Activated CD8-positive, alpha-beta memory T cell treated with anti-CD3 and anti-CD28 coated beads for 24 hours (primary cell): ENCODE measurements at regions not wholly inside any gene's neighbourhood (a gene's known extent, or its start where the extent isn't known, plus 50 kb on each side); places are given as distances from the start of the nearest gene placed in this dataset.

ENCODE experiments used
- DNase-seq: peaks from one replicate; pipeline ENCODE4 v3.0.0-alpha.2; 2020

DNA sequence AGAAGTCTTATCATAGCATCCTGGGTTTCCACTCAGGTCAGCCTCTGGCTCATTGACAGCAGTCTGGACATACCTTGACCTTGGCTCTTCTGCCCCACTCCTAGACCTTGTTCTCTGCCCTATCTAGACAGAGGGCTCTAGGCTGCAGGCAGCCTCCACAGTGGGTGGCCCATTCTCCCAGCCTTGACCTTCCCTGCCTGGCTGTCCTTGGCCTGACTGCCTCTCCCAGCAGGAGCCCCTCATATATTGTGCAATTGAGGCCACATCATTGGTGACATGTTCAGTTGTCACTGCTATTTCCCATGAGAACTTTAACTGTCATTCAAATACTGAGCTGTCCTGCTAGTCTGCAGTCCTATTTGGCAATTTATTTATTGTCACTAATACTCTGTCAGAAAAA lies 503.4 kb downstream of the PLXNA4 start:
- DNase-seq = peak; percentile 28

DNA sequence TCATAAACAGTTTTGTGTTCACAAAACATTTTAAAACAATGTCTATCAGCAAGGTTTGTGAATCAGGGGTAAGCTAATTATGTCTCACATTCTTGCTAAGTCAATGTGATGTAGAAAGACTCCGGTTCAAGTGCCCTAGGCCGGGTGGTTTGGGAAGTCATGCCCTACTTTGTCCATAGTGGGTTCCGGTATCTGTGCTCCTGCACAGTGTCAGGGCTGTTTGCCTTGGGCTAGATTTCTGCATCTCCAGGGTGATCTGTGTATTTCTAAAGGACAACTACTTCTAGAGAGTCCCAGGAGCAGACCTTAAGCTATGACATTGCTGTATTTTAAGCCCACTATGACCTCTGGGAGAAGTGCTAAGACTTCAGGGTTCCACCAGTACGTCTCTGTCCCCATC lies 504.1 kb downstream of the PLXNA4 start:
- no peak for DNase-seq

DNA sequence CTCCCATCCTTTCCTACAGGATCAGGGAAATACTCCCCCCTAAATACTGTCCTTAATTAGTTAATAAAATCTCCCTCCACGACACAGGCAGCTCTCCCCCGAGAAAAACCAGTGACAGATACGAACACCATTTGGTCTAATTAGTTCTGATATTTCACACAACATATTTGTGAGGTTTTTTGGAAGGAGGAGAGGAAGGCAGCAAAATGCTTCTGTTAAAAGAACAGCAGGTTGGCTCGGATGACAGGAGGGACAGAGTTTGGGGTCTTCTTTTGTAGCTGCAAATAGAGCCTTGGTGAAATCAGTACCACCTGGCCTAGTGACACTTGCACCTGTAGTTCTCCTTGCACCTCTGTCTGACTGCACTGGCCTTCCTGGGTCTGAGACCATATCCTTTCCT lies 507.0 kb downstream of the PLXNA4 start:
- DNase-seq = no peak

DNA sequence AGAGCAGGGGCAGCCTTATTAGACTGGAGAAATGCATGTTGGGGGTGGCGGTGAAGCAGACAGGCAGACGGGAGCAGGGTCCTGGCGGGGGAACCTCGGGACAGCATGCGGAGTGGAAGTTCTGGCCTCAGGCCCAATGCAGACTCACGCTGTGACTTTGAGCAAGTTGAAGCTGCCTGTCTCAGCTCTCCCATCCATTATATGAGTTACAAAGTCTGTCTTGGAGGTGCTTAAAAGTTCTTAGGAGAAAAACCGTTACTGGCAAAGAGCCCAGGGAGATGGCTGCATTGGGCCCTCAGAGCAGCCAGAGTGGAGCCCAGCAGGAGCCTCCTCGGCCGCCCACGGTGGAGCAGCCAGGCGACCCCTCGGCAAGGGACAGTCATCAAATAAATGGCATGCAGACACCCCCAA lies 509.5 kb downstream of the PLXNA4 start:
- no peak for DNase-seq

DNA sequence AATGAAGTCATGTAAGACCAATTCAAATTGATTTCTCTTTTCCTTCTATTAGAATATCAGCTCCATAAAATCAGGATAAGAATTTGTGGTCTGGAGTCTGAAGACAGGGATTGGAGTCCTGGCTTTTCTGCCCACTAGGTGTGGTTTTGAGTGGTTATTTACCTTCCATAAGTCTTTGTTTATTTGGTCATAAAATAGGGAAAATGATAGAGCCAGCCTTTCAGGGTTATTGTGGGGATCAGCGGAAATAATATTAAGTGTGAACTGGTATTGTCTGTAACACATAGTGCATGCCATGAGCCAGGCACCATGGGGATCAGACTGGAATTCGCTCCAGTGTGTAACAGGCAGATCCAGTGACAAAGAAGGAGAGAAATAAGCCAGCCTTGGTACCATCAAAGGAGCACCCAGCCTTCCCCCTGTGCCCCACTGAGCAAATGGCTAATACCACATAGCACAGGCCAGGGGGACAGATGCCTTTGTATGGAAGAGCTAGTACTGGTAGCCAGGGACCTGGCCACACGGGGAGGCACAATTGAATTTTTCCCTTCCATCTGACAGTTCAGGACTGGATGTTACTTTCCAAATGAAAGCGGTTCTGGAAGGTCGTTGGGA lies 509.7 kb upstream of the PODXL start:
- no peak for DNase-seq

DNA sequence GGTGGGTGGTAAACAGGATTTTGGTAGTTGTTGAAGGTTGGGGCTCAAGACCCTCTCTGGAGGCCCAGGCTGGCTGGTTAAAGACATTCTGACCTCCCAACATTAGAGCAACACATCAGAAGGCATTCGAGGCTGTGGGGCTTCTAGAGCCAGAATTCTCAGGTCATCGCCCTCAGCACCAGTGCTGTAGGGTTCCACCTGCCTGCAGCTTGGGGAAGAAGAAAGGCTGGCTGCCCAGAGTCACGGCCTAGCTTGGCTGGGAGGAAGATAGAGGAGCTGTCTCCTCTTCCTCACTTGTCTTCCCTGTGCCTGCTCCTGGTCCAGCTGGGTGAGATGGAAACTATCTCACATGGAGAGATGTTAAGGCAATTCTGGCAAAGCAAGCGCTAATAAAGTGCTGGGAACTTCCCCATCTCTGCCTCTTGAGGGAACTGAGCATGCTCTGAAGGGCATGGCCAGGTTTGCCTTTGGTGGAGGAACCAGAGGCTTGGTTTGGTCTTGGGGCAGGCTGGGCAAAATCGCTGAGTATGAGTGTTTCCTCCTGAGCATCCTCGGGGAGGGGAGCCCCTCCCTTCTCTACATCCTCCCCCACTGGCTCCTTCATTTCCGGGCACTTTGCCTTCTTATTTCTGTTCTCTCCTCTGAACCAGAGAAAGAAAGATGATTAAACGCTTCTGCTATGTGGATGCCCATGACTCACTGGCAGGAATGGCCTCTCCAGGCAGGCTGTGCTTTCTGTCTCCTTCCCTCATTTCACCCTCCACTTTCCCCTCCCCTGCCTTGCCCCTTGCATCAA lies 509.0 kb upstream of the PODXL start:
- no peak for DNase-seq

DNA sequence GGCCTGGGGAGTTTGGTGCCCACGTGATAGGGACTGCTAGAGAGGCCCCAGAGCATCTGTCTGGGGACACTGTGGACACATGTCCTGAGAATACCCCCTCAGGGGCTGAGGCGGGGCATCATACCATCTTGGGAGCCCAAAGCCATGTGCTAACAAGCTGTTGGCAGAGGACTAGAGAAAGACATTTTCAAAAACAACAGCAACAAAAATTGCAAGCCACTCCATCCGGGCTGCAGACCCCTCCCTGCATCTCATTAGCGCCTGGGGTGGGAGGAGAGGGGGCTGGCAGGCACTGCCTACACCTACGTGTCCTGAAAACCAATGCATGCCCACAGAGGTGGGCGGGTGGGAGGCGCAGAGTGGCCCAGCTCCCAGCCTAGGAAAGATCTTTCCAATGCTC lies 507.4 kb upstream of the PODXL start:
- DNase-seq = no peak

DNA sequence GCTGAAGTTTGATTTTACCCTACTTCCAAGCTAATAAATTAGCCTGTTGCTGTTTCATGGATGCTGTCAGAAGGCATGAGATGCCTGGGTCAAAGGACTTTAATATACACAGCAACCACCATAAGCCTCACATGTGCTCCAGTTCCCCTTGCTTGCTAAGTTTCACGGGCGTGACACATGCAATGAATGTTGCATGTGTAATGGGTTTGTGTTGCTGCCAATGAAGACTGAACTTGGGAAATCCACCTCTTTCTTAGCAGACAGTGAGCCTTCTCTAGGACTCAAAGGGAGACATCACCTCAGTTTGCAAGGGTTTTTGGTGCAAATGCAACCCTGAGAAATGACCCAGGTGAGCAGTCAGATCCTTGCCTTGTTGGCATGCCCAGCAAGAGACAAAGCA lies 505.5 kb upstream of the PODXL start:
- no peak for DNase-seq

DNA sequence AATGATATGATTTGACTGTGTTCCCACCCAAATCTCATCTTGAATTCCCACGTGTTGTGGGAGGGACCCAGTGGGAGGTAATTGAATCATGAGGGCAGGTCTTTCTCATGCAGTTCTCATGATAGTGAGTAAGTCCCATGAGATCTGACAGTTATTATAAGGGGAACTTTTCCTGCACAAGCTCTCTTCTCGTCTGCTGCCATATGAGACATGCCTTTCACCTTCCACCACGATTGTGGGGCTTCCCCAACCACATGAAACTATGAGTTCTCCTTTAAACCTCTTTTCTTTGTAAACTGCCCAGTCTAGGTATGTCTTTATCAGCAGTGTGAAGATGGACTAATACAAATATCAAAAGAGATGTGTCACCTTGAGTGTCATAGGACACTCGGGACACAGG lies 502.7 kb upstream of the PODXL start:
- no peak for DNase-seq

DNA sequence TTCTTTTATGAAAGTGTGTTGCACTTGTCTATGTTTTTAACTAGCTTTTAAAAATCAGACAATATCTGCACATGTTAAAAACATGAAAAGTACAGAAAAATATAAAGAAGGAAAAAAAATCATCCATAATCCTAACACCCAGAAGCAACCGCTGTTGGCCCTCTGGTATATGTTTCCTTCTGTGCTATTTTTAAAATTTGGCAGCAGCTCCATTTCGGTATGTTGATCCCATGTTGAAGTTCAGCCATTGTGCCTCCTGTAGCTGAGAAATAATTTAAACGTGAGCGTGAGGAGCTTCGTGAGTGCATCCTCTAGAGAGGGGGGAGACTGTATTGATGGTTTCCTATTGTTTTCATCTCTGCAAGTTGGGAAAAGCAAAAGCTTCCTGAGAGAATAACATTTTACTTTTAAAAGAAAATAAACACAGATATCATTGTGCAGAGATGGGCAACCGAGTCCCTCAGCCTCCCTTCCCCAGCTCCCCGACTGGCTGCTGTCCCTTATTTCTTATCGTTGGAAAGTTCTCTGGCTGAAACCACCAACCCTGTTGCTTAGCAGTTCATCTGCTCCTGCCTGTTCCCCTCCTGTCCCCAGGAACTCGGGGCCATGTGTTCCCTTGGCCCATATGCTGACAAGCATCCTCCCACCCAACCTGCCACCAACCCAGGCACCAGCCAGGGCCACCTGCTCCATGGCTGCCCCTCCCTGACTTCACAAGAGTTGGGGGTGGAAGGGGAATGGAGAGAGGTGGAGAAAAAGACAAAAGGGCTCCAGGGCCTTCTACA lies 499.1 kb upstream of the PODXL start:
- DNase-seq = no peak

DNA sequence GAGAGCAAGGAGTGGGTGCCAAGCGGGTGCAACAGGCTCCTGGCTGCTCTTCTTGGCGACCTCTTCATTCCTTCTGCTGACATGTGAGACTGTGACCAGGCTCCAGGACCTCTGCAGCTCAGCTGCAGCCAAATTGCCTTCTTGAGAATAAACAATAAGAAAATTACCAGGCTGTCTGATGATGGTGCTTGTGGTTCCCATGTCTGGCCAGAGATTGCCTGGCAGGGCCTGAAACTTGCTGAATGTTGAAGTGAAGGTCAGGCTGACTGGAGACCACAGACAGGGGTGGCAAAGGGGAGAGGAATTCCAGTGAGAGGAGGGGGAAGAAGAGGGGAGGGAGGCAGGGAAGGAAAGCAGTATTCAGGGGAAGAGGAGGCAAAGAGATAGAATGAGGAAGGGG lies 497.4 kb upstream of the PODXL start:
- no peak for DNase-seq

DNA sequence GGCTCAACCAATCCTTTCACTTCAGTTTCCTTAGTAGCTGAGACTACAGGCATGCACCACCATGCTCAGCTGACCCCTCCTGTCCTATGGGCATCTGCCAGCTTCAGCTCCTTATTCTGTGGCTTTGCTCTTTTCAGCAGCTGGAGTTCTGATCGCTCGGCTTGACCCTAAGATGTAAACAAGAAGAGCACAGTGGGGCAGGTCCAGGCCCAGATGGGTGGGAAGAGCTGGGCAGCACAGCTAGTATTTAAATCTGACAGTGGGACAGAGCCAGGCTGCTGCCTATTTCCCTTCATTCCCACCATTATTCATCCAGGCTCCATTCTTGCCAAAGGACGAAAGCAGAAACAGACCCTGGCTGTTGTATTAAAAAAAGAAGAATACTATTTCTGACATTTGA lies 494.9 kb upstream of the PODXL start:
- DNase-seq = no peak

DNA sequence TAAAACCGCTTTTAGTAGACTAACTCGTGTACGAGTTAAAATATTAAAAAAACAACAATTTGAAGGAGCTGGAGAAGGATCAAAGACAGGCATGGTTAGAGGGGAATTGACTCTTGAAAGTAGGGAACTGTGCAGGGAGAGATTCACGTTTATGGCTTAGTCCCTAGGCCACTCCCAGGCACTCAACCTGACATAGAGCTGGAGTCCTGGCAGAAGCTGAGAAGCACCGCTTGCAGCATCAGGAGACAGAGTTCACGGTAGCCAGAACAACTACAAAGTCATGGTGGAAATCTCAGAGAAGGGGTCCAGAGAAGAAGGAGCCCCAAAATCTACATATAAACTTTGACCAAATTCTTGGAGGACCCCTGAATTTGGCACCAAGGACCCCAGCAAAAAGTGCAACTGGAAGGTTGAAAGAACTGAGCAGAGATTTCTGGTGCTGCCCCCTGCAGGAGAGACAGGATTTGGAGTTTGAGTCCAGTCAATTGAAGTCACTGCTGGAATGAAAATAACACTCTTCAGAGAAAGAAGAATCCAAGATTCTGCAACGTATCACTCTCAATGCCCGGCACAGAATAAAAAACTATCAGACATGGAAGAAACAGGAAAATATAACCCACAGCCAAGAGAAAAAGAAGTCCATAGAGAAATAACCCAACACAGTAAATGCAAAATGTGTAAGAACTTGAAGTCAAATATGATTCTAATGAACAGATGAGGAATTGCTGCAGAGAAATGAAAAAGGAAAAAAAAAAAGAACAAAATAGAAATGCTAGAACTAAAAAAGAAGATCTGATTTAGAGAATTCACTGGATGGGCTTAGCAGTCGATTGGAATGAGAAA lies 493.3 kb upstream of the PODXL start:
- DNase-seq = no peak

DNA sequence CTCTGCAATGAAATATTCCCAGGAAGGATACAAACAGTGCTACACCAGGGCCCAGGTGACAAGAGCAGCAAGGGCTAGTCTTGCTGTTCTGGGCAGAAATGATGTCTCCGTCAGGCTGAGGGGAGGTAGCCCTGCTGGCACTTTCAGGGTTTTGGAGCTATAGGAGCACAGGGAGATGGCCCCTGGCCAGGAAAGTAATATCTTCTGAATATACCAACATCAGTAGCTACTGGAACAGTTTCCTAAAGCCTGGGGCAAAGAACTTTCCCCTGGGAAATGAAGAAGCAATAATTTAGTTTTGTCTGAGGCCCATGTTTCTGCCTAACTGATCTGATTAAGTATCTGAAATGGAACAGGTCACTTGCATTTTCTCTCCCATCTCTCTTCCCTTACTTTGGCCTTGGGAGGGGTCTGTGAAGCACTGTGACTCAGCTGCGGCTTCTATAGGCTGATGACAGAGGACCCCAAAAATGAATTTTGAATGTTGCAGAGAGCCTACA lies 489.1 kb upstream of the PODXL start:
- DNase-seq = no peak

DNA sequence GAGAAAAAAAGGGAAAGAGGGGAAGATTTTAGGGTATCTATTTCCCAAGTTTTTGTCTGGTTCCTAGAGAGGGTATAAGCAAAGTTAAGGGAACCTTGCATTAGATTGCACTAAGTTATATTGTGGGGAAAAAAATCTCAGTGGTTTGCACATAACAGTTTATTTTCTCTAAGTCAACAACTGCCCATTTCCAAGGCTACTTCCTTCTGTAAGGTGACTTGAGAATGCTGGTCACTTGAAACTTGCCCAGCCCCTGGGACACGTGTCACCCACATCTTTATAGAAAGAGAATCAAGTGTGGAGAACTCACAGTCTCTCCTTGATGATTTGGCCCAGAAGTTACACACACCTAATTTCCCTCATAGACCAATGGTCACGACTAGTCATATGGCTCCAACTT lies 488.6 kb upstream of the PODXL start:
- DNase-seq = no peak

DNA sequence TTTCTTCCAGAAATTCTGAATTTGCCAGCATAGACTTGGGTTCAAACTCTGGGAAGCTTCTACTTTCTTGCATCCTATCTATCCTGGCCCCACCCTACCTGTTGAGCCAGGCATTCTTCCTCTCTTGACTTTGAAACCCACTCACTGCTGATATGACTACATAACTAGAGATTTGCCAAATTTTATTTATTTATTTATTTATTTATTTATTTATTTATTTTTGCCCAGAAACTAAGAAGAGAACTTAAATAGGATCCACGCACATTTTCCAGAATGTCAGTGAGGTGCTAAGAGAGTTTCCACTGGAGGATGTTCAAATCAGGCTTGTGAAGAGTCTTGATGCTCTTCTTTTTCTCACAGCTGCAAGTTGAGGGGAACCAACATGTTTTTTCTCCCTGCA lies 487.8 kb upstream of the PODXL start:
- DNase-seq = no peak

DNA sequence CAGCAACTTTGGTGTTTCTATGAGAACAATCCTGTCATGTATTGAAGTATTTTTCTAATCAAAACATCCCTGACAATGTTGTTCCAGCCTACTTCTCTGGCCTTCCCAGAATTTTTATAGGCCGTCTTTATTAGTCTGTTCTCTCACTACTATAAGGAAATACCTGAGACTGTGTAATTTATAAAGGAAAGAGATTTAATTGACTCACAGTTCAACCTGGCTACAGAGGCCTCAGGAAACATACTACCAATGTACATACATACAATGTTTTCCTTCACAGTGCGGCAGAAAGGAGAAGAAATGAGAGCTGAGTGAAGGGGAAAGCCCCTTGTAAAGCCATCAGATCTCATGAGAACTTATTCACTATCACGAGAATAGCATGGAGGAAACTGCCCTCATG lies 484.7 kb upstream of the PODXL start:
- no peak for DNase-seq

DNA sequence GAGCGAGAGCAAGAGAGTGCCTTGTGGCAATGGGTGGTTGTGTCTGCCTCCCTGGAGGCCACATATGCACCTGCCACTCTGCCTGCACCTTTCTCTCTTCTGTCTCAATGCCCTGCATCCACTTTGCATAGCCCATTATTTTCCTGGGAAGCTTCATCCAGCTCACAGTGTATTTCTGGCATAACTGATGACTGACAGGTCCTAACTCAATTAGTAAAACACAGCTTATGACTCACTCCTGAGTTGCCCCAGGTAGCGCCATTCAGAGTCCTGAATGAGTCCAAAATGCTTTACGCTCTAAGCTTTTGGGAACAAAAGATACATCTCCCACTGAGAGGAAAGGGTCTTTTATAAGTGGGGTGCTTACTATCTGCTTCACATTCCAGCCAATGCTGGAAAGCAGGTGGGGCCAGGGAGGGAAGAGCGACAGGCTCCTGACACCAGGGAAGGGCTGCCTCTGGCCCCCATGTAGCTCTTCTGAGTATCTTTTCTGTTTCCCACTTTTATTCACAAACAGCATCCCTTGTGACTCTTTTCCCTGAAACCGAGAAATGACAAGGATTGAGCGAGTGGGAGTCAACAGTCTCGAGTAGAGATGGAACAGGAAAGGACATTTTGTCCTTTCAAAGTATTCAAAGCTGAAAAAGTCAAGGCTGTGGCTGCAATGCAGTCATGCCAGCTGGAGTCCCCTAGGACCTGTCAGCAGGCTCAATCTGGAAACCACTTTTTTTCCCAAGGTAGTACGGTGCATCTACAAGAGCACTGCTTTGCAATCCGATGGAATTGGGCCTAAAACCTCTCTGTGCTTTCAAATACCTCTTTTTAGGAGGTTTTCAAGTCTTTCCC lies 479.3 kb upstream of the PODXL start:
- DNase-seq = no peak

DNA sequence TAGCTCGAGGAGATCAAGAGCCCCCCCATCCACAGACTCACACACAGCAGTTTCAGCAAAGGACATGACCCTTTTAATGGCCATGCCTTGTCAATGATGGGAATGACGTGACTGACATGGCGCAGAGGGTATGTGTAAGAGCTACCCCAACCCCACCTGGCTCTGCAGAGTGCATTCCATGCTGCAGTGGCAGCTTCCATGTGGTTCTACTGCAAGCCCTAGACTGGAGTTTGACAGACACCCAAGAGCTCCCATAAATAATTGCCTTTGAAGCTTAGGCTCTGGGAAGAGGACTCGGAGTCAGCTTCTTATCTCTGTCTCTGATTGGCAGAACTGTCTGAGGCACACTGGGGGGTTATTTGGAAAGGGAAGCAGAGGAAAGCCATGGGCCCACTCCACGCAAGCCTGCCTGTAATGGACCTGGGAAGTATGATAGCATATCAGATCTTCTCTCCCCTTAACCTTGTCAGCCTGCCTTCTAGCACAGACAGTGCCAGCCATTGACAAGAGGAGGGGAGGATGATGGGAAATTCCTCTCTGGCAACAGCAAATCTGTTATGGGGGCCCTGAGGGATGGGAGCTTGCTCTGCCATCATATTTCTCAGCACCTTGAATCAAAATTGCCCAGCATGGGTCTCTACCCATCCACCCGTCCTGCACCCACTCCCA lies 478.5 kb upstream of the PODXL start:
- no peak for DNase-seq

DNA sequence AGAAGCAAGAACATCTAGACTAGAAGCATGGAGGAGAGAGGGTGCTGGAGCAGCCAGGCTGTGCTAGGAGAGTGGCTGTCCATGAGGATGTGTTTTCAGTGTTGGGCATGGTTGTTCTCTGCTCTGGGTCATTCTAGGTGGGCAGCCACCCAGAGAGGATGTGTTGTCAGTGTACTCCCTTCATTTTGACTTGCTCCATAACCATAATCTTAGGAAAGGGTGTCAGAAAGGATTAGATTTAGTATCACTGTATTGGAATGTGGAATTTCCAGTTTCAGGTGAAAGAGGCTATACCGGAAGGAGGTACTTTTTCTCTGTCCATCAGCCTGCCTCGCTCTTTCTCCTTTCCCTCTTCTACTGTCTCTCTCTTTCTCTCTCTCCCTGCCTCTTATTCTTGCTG lies 474.5 kb upstream of the PODXL start:
- no peak for DNase-seq

DNA sequence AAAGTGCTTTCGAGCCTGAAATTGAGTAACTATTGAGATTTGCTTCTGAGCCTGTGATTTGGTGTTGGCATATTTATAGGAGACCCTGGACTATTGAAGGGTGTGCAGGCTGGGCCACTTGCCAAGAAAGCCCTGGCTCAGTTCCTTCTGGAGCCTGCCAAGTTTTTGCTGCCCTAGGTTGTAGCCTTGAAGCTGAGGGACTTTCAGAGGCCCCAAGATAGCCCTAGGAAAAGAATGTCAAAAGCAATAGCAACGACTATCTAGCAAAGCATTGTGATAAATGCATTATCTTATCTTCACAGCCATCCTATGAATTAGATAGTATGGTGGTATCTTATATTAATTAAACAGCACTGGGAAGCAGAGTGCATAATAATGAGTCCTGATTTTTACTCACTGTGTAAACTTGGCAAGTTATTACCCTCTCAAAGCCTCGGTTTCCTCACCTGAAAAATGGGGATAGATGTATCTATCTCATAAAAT lies 473.7 kb upstream of the PODXL start:
- DNase-seq = no peak
